GM23248 (cell line): ENCODE measurements at regions not wholly inside any gene's neighbourhood (a gene's known extent, or its start where the extent isn't known, plus 50 kb on each side); places are given as distances from the start of the nearest gene placed in this dataset.

ENCODE experiments used
- EZH2 ChIP-seq: fragments of 200-600 bp; sonication (generic); IDR thresholded peaks from 2 replicates; pipeline ENCODE4 v1.6.1; 2018; ENCODE audit warnings: antibody characterized with exemption, mild to moderate bottlenecking; ENCODE audit not compliant: insufficient read depth, poor library complexity, severe bottlenecking
- EZH2phosphoT487 ChIP-seq: fragments of 200-600 bp; sonication (generic); IDR thresholded peaks from 2 replicates; pipeline ENCODE4 v1.6.1; 2018; ENCODE audit warnings: antibody characterized with exemption, moderate library complexity, mild to moderate bottlenecking, low read depth; ENCODE audit not compliant: insufficient read depth

- TF ChIP-seq EZH2phosphoT487 (no peak), EZH2 (no peak)
These were observed 365.7 kb upstream of the CA10 start for GRCh38 chr17:52524096-52524637.
